ENCODE measurements at regions not wholly inside any gene's neighbourhood (a gene's known extent, or its start where the extent isn't known, plus 50 kb on each side); places are given as distances from the start of the nearest gene placed in this dataset.

DNA sequence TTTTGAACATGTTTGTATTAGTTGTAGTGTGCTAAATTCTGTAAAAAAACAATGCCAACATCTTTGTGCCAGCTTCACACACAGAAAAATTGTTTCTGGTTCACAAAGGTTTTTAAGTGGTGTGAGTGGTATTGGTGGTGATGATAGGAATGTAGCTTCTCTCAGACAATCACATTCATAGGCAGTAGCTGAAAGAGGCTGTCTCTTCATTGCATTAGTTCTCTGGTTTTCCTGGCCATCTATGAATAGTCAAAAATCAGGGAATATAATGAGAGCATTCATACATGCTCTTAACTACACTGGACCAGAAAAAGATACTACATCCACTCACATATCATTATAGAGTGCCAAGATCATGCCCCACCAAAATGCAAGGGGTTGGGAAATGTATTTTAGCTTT lies 433.5 kb downstream of the FLRT2 start:
- TF ChIP-seq, protein P1, sequence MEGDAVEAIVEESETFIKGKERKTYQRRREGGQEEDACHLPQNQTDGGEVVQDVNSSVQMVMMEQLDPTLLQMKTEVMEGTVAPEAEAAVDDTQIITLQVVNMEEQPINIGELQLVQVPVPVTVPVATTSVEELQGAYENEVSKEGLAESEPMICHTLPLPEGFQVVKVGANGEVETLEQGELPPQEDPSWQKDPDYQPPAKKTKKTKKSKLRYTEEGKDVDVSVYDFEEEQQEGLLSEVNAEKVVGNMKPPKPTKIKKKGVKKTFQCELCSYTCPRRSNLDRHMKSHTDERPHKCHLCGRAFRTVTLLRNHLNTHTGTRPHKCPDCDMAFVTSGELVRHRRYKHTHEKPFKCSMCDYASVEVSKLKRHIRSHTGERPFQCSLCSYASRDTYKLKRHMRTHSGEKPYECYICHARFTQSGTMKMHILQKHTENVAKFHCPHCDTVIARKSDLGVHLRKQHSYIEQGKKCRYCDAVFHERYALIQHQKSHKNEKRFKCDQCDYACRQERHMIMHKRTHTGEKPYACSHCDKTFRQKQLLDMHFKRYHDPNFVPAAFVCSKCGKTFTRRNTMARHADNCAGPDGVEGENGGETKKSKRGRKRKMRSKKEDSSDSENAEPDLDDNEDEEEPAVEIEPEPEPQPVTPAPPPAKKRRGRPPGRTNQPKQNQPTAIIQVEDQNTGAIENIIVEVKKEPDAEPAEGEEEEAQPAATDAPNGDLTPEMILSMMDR (conservative IDR thresholded peaks at IDR 0.05) = no peak
- no peak for TF ChIP-seq EZH2 (IDR thresholded peaks at IDR 0.05; ENCODE audit: low read depth)

Data from PC-9 (cell line).